ENCODE measurements at regions not wholly inside any gene's neighbourhood (a gene's known extent, or its start where the extent isn't known, plus 50 kb on each side); places are given as distances from the start of the nearest gene placed in this dataset.

GRCh38 chr14:89524990-89525667 is 108.1 kb upstream of the FOXN3 start:
- DNase-seq (ENCODE audit: low read depth) = no peak
- no peak for TF ChIP-seq CTCF (conservative IDR thresholded peaks at IDR 0.05; ENCODE audit: low read depth, low read length)
- no peak overlapping the region for H3K4me3 ChIP-seq (ENCODE audit: low read depth, low read length)

- DNase-seq (ENCODE audit: low read depth) = no peak
- TF ChIP-seq CTCF (conservative IDR thresholded peaks at IDR 0.05; ENCODE audit: low read depth, low read length) = no peak
- H3K4me3 ChIP-seq (ENCODE audit: low read depth, low read length) = no peak overlapping the region
Measured at GRCh38 chr14:89524412-89524811, 107.4 kb upstream of the FOXN3 start.

GRCh38 chr14:89521988-89522387 is 105.0 kb upstream of the FOXN3 start:
- DNase-seq (ENCODE audit: low read depth) = no peak
- no peak for TF ChIP-seq CTCF (conservative IDR thresholded peaks at IDR 0.05; ENCODE audit: low read depth, low read length)
- H3K4me3 ChIP-seq (ENCODE audit: low read depth, low read length) = no peak overlapping the region

- DNase-seq (ENCODE audit: low read depth) = no peak
- H3K4me3 ChIP-seq (ENCODE audit: low read depth, low read length) = no peak overlapping the region
- no peak for TF ChIP-seq CTCF (conservative IDR thresholded peaks at IDR 0.05; ENCODE audit: low read depth, low read length)
Measured at GRCh38 chr14:89519040-89519439, 102.0 kb upstream of the FOXN3 start.

GRCh38 chr14:89516173-89516572 is 99.1 kb upstream of the FOXN3 start:
- H3K4me3 ChIP-seq (ENCODE audit: low read depth, low read length) = no peak overlapping the region
- DNase-seq (ENCODE audit: low read depth) = no peak
- no peak for TF ChIP-seq CTCF (conservative IDR thresholded peaks at IDR 0.05; ENCODE audit: low read depth, low read length)

GRCh38 chr14:89514601-89515000 is 97.6 kb upstream of the FOXN3 start:
- H3K4me3 ChIP-seq (ENCODE audit: low read depth, low read length) = no peak overlapping the region
- TF ChIP-seq CTCF (conservative IDR thresholded peaks at IDR 0.05; ENCODE audit: low read depth, low read length) = no peak
- DNase-seq (ENCODE audit: low read depth) = no peak

- no peak overlapping the region for H3K4me3 ChIP-seq (ENCODE audit: low read depth, low read length)
- TF ChIP-seq CTCF (conservative IDR thresholded peaks at IDR 0.05; ENCODE audit: low read depth, low read length) = no peak
- DNase-seq (ENCODE audit: low read depth) = no peak
Measured at GRCh38 chr14:89509891-89510290, 92.9 kb upstream of the FOXN3 start.
